Amniotic epithelial cell (primary cell): ENCODE measurements at regions not wholly inside any gene's neighbourhood (a gene's known extent, or its start where the extent isn't known, plus 50 kb on each side); places are given as distances from the start of the nearest gene placed in this dataset.

Experiments
- DNase-seq: peaks from one replicate; pipeline ENCODE4 v3.0.0-alpha.2; 2010; ENCODE audit warnings: low read depth

- no peak for DNase-seq
Observed at GRCh38 chr18:43572163-43572562, 294.9 kb upstream of the SYT4 start.

GRCh38 chr18:43574974-43575373 is 297.7 kb upstream of the SYT4 start:
- no peak for DNase-seq

GRCh38 chr18:43578211-43578610 is 300.9 kb upstream of the SYT4 start:
- DNase-seq: no peak

GRCh38 chr18:43578706-43579105 is 301.4 kb upstream of the SYT4 start:
- no peak for DNase-seq

- no peak for DNase-seq
Observed at GRCh38 chr18:43581936-43582519, 304.7 kb upstream of the SYT4 start.

GRCh38 chr18:43587538-43588153 is 310.4 kb upstream of the SYT4 start:
- peak; percentile 39 for DNase-seq

- no peak for DNase-seq
Observed at GRCh38 chr18:43588838-43589237, 311.5 kb upstream of the SYT4 start.

- DNase-seq: no peak
Observed at GRCh38 chr18:43589611-43590151, 312.4 kb upstream of the SYT4 start.

GRCh38 chr18:43590182-43590903 is 313.1 kb upstream of the SYT4 start:
- DNase-seq: no peak

GRCh38 chr18:43592269-43592668 is 315.0 kb upstream of the SYT4 start:
- DNase-seq: no peak

GRCh38 chr18:43596105-43596712 is 318.9 kb upstream of the SYT4 start:
- peak; percentile 35 for DNase-seq

GRCh38 chr18:43601432-43601831 is 324.1 kb upstream of the SYT4 start:
- no peak for DNase-seq

- DNase-seq: no peak
Observed at GRCh38 chr18:43605224-43605623, 327.9 kb upstream of the SYT4 start.

- DNase-seq: no peak
Observed at GRCh38 chr18:43606795-43607194, 329.5 kb upstream of the SYT4 start.

- peak; percentile 13 for DNase-seq
Observed at GRCh38 chr18:43620936-43621335, 343.6 kb upstream of the SYT4 start.

GRCh38 chr18:43622024-43622423 is 344.7 kb upstream of the SYT4 start:
- DNase-seq: no peak

- DNase-seq: no peak
Observed at GRCh38 chr18:43625582-43625981, 348.3 kb upstream of the SYT4 start.

GRCh38 chr18:43627848-43628530 is 350.7 kb upstream of the SYT4 start:
- no peak for DNase-seq

GRCh38 chr18:43634994-43635393 is 357.7 kb upstream of the SYT4 start:
- no peak for DNase-seq

GRCh38 chr18:43635397-43635796 is 358.1 kb upstream of the SYT4 start:
- DNase-seq: no peak

GRCh38 chr18:43642727-43643330 is 365.5 kb upstream of the SYT4 start:
- no peak for DNase-seq

- DNase-seq: no peak
Observed at GRCh38 chr18:43648002-43648401, 370.7 kb upstream of the SYT4 start.
